Transverse colon (tissue), 3 donors: ENCODE measurements at regions not wholly inside any gene's neighbourhood (a gene's known extent, or its start where the extent isn't known, plus 50 kb on each side); places are given as distances from the start of the nearest gene placed in this dataset.

Experiments used
- EP300 ChIP-seq: sonication (generic); formaldehyde crosslinking; IDR thresholded peaks from one replicate; pipeline ENCODE4 v1.6.1; 2017; ENCODE audit warnings: antibody characterized with exemption, low read depth
- TF ChIP-seq, protein P1 (sequence below), 5 experiments: fragments of 200-600 bp in 3 of 5; fragments of 450-650 bp in 2 of 5; sonication (generic) in 3 of 5; IDR thresholded peaks; 1 replicate in 2 of 5; 2 replicates in 3 of 5; pipeline ENCODE4 v1.5.1; 2016 to 2017; ENCODE audit warnings: antibody characterized with exemption in 5 of 5, inconsistent platforms in 3 of 5, mild to moderate bottlenecking in 2 of 5, moderate library complexity in 1 of 5

DNA sequence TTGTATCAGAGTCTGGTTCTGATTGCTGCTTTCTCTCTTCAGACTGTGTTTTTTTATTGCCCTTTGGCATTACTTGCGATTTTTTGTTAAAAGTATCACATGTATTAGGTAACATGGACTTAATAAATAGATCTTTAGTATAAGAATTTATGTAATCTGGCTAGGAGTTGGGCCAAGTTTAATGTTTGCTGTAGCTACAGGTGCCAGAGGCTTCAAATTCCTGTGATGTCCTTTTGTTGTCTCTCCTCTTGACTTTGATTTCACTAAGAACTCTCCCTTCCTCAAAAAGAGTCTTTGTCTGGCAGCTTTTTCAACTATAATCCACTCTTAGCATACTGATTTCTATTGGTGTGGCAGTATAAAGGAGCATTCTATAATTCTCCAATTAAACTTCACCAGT is 313.1 kb downstream of the DTWD2 start:
- no peak for TF ChIP-seq EP300
- TF ChIP-seq, protein P1, sequence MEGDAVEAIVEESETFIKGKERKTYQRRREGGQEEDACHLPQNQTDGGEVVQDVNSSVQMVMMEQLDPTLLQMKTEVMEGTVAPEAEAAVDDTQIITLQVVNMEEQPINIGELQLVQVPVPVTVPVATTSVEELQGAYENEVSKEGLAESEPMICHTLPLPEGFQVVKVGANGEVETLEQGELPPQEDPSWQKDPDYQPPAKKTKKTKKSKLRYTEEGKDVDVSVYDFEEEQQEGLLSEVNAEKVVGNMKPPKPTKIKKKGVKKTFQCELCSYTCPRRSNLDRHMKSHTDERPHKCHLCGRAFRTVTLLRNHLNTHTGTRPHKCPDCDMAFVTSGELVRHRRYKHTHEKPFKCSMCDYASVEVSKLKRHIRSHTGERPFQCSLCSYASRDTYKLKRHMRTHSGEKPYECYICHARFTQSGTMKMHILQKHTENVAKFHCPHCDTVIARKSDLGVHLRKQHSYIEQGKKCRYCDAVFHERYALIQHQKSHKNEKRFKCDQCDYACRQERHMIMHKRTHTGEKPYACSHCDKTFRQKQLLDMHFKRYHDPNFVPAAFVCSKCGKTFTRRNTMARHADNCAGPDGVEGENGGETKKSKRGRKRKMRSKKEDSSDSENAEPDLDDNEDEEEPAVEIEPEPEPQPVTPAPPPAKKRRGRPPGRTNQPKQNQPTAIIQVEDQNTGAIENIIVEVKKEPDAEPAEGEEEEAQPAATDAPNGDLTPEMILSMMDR (IDR thresholded peaks at IDR 0.05), result no peak
